ENCODE measurements at regions not wholly inside any gene's neighbourhood (a gene's known extent, or its start where the extent isn't known, plus 50 kb on each side); places are given as distances from the start of the nearest gene placed in this dataset.
"Not testable (repeated sequence)": the region's sequence is repeated elsewhere in the genome, so short reads cannot be mapped to it uniquely, and the experiment has no call there.

GRCh38 chr4:27931584-27931983, 1070.9 kb downstream of the STIM2 start:
- no peak for DNase-seq (ENCODE audit: low read depth in 2 of 2)

GRCh38 chr4:27934871-27935270, 1074.2 kb downstream of the STIM2 start:
- DNase-seq (ENCODE audit: low read depth in 2 of 2), result no peak

GRCh38 chr4:27946799-27947198, 1086.2 kb downstream of the STIM2 start:
- no peak for DNase-seq (ENCODE audit: low read depth in 2 of 2)

- no peak for DNase-seq (ENCODE audit: low read depth in 2 of 2)
Observed at GRCh38 chr4:27947302-27947701, 1086.7 kb downstream of the STIM2 start.

GRCh38 chr4:27964095-27964494, 1103.5 kb downstream of the STIM2 start:
- no peak for DNase-seq (ENCODE audit: low read depth in 2 of 2)

GRCh38 chr4:27966664-27967063, 1106.0 kb downstream of the STIM2 start:
- no peak for DNase-seq (ENCODE audit: low read depth in 2 of 2)

- no peak for DNase-seq (ENCODE audit: low read depth in 2 of 2)
Observed at GRCh38 chr4:27973056-27973455, 1112.4 kb downstream of the STIM2 start.

- no peak for DNase-seq (ENCODE audit: low read depth in 2 of 2)
Observed at GRCh38 chr4:27973700-27974099, 1113.1 kb downstream of the STIM2 start.

GRCh38 chr4:27974339-27974738, 1113.7 kb downstream of the STIM2 start:
- DNase-seq (ENCODE audit: low read depth in 2 of 2), result no peak

GRCh38 chr4:27974881-27975280, 1114.2 kb downstream of the STIM2 start:
- DNase-seq (ENCODE audit: low read depth in 2 of 2), result not testable (repeated sequence)

GRCh38 chr4:27978427-27979109, 1117.9 kb downstream of the STIM2 start:
- DNase-seq (ENCODE audit: low read depth in 2 of 2), result not testable (repeated sequence)

GRCh38 chr4:27985522-27985921, 1124.9 kb downstream of the STIM2 start:
- DNase-seq (ENCODE audit: low read depth in 2 of 2), result no peak

GRCh38 chr4:27986476-27986875, 1125.8 kb downstream of the STIM2 start:
- no peak for DNase-seq (ENCODE audit: low read depth in 2 of 2)

- DNase-seq (ENCODE audit: low read depth in 2 of 2), result no peak
Observed at GRCh38 chr4:28001698-28002097, 1141.1 kb downstream of the STIM2 start.

- DNase-seq (ENCODE audit: low read depth in 2 of 2), result no peak
Observed at GRCh38 chr4:28004520-28004919, 1143.9 kb downstream of the STIM2 start.

- no peak for DNase-seq (ENCODE audit: low read depth in 2 of 2)
Observed at GRCh38 chr4:28006021-28006420, 1145.4 kb downstream of the STIM2 start.

- no peak for DNase-seq (ENCODE audit: low read depth in 2 of 2)
Observed at GRCh38 chr4:28007693-28008092, 1147.1 kb downstream of the STIM2 start.

- DNase-seq (ENCODE audit: low read depth in 2 of 2), result no peak
Observed at GRCh38 chr4:28009541-28009940, 1148.9 kb downstream of the STIM2 start.

GRCh38 chr4:28010577-28011240, 1150.1 kb downstream of the STIM2 start:
- DNase-seq (ENCODE audit: low read depth in 2 of 2), result peak in 1 of 2 experiments; percentile 31

- DNase-seq (ENCODE audit: low read depth in 2 of 2), result no peak
Observed at GRCh38 chr4:28014469-28014868, 1153.8 kb downstream of the STIM2 start.

- DNase-seq (ENCODE audit: low read depth in 2 of 2), result no peak
Observed at GRCh38 chr4:28015996-28016395, 1155.4 kb downstream of the STIM2 start.

- DNase-seq (ENCODE audit: low read depth in 2 of 2), result not testable (repeated sequence)
Observed at GRCh38 chr4:28038253-28038652, 1177.6 kb downstream of the STIM2 start.

- DNase-seq (ENCODE audit: low read depth in 2 of 2), result no peak
Observed at GRCh38 chr4:28062562-28062961, 1201.9 kb downstream of the STIM2 start.

Data from fibroblast of skin of left biceps (primary cell).